ENCODE measurements at regions not wholly inside any gene's neighbourhood (a gene's known extent, or its start where the extent isn't known, plus 50 kb on each side); places are given as distances from the start of the nearest gene placed in this dataset.

DNA sequence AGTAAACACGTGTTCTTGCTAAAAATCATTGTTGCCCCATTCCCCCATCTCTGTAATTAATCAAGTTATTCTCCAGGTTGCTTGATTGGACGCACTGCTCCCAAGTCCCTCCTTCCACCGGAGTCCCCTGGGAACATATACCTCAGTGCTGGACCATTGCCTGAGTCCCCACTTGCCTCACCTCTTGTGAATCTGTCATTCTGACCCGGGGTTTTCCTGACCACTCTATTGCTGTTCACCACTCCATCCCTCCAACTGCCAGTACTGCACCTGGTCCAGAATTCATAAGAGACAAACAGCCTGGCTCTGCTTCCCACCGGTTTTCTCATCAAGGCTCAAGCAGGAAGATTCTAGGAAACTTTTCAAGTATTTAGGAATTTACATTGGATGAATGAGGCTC is 555.9 kb downstream of the VRK1 start (continued):
- TF ChIP-seq, protein P1, sequence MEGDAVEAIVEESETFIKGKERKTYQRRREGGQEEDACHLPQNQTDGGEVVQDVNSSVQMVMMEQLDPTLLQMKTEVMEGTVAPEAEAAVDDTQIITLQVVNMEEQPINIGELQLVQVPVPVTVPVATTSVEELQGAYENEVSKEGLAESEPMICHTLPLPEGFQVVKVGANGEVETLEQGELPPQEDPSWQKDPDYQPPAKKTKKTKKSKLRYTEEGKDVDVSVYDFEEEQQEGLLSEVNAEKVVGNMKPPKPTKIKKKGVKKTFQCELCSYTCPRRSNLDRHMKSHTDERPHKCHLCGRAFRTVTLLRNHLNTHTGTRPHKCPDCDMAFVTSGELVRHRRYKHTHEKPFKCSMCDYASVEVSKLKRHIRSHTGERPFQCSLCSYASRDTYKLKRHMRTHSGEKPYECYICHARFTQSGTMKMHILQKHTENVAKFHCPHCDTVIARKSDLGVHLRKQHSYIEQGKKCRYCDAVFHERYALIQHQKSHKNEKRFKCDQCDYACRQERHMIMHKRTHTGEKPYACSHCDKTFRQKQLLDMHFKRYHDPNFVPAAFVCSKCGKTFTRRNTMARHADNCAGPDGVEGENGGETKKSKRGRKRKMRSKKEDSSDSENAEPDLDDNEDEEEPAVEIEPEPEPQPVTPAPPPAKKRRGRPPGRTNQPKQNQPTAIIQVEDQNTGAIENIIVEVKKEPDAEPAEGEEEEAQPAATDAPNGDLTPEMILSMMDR (IDR thresholded peaks at IDR 0.05): no peak
- no peak for TF ChIP-seq FOXJ3 (CRISPR knock-in tag; IDR thresholded peaks at IDR 0.05)
- TF ChIP-seq EZH2phosphoT487 (IDR thresholded peaks at IDR 0.05; ENCODE audit: borderline replicate concordance, low read depth): no peak
- TF ChIP-seq, protein P2, sequence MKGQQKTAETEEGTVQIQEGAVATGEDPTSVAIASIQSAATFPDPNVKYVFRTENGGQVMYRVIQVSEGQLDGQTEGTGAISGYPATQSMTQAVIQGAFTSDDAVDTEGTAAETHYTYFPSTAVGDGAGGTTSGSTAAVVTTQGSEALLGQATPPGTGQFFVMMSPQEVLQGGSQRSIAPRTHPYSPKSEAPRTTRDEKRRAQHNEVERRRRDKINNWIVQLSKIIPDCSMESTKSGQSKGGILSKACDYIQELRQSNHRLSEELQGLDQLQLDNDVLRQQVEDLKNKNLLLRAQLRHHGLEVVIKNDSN (IDR thresholded peaks at IDR 0.05; ENCODE audit: borderline replicate concordance, low read depth): no peak
- no peak for TF ChIP-seq NFIC (IDR thresholded peaks at IDR 0.05; ENCODE audit: borderline replicate concordance)

DNA sequence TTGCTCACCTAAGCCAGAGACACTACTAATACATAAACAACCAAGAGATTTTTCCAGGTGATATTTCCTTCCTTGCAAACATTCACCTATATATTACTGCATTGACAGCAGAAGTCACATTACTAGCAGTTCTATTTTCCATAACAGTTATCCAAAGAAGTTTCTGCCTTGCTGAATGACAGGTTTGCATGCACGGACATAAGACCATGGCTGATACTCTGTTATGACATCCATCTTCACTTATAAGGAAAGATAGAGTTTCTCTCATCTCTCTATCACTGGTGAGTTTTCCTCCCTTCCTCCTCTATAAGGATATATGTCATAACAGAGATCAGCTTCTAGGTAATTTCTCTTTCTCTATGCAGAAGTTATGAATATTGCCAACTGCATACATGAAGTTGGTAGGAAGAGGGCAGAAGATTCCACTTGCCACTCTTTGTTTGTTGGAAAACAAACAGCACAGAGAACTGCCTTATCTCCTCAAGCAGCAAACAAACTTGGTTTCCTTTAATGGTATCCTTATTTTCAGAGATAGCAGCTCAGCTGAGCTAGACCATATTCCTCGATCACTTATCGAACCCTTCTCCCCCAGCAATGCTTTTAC is 557.0 kb downstream of the VRK1 start:
- Histone ChIP-seq H3K9me2 (no peaks in the 10 kb centered on the region), H3K4me1 (ENCODE audit: control insufficient read depth in 1 of 2, insufficient read depth in 2 of 2, low read depth in 1 of 2, low read length in 1 of 2) (no peaks in the 10 kb centered on the region), H3K36me3 (replicated peaks in 1 of 2; ENCODE audit: control insufficient read depth in 1 of 2, insufficient read depth in 2 of 2, low read length in 1 of 2) (no peaks in the 10 kb centered on the region), H3K9ac (no peak overlapping the region), H3K4me3 (ENCODE audit: low read depth in 2 of 2, low read length in 1 of 2) (no peak overlapping the region), H3K79me2 (ENCODE audit: insufficient read depth) (no peaks in the 10 kb centered on the region), H4K20me1 (ENCODE audit: insufficient read depth) (no peaks in the 10 kb centered on the region), H3K27ac (ENCODE audit: low read depth in 2 of 2, low read length in 1 of 2) (no peak overlapping the region), H3K4me2 (no peak overlapping the region), H3K27me3 (ENCODE audit: insufficient read depth) (no peaks in the 10 kb centered on the region), H3K9me3 (no peaks in the 10 kb centered on the region), H2AFZ (ENCODE audit: low read depth) (no peak overlapping the region), H3F3A (replicated peaks; ENCODE audit: insufficient read depth) (no peaks in the 10 kb centered on the region)
- ChIA-PET POLR2A (no interaction called here), CTCF (no interaction called here)
- under 1% methylated on average over 3 of the region's 3 CpGs for WGBS (ENCODE audit: low lambda C conversion rate)
- no peak for DNase-seq
- TF ChIP-seq ELF1 (IDR thresholded peaks at IDR 0.05): no peak
- TF ChIP-seq SIN3A (IDR thresholded peaks at IDR 0.05; ENCODE audit: borderline replicate concordance, low read depth, low read length): no peak
- TF ChIP-seq RXRA (IDR thresholded peaks at IDR 0.05; ENCODE audit: borderline replicate concordance, low read depth): no peak
- no peak for TF ChIP-seq CHD2 (IDR thresholded peaks at IDR 0.05; ENCODE audit: low read length, partially characterized antibody)
- no peak for TF ChIP-seq SMC3 (IDR thresholded peaks at IDR 0.05; ENCODE audit: low read depth, low read length)

DNA sequence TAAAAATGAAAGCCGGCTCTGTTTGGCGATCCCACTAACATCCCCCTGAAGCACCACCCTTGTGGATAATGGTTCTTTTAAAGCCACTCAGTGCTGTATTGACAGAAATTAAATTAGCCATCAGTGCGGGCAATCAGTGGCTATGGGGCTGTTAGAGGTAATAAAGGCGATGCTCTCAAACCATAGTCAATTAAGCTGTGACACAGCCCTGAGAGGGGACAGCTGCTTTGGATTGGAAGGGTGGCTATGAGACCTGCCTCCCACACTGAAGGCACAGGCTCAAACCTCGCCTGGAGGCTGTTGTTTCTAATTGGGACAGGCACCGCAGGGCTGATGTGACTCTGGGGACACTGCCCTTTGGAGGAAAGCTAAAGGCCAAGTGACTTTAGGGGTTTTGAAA is 562.2 kb downstream of the VRK1 start:
- 2% methylated on average over 6 of the region's 6 CpGs for WGBS (ENCODE audit: low lambda C conversion rate)
- Histone ChIP-seq H3K9me3 (no peaks in the 10 kb centered on the region), H3K4me2 (no peak overlapping the region), H3K79me2 (ENCODE audit: insufficient read depth) (no peaks in the 10 kb centered on the region), H4K20me1 (ENCODE audit: insufficient read depth) (no peaks in the 10 kb centered on the region), H3K36me3 (replicated peaks in 1 of 2; ENCODE audit: control insufficient read depth in 1 of 2, insufficient read depth in 2 of 2, low read length in 1 of 2) (no peaks in the 10 kb centered on the region), H3K4me1 (ENCODE audit: control insufficient read depth in 1 of 2, insufficient read depth in 2 of 2, low read depth in 1 of 2, low read length in 1 of 2) (no peaks in the 10 kb centered on the region), H2AFZ (ENCODE audit: low read depth) (no peak overlapping the region), H3K27me3 (ENCODE audit: insufficient read depth) (no peaks in the 10 kb centered on the region), H3F3A (replicated peaks; ENCODE audit: insufficient read depth) (no peaks in the 10 kb centered on the region), H3K27ac (ENCODE audit: low read depth in 2 of 2, low read length in 1 of 2) (no peak overlapping the region), H3K9me2 (no peaks in the 10 kb centered on the region), H3K4me3 (ENCODE audit: low read depth in 2 of 2, low read length in 1 of 2) (no peak overlapping the region), H3K9ac (no peak overlapping the region)
- ChIA-PET POLR2A (no interaction called here), CTCF (interaction anchor here (0.8 to 1.1 kb wide), 2 partner anchors 14 to 16 kb away, joined by 3 read pairs; no protein-coding TSS in a partner anchor)
- no peak for DNase-seq
- no peak for TF ChIP-seq ELF1 (IDR thresholded peaks at IDR 0.05)
- no peak for TF ChIP-seq USF2 (IDR thresholded peaks at IDR 0.05; ENCODE audit: borderline replicate concordance, low read depth, low read length)
- TF ChIP-seq, protein P3, sequence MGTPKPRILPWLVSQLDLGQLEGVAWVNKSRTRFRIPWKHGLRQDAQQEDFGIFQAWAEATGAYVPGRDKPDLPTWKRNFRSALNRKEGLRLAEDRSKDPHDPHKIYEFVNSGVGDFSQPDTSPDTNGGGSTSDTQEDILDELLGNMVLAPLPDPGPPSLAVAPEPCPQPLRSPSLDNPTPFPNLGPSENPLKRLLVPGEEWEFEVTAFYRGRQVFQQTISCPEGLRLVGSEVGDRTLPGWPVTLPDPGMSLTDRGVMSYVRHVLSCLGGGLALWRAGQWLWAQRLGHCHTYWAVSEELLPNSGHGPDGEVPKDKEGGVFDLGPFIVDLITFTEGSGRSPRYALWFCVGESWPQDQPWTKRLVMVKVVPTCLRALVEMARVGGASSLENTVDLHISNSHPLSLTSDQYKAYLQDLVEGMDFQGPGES (IDR thresholded peaks at IDR 0.05; ENCODE audit: low read depth, low read length): no peak
- TF ChIP-seq ZBTB33 (IDR thresholded peaks at IDR 0.05; ENCODE audit: borderline replicate concordance, low read depth): no peak
- TF ChIP-seq EP300 (IDR thresholded peaks at IDR 0.05; ENCODE audit: borderline replicate concordance in 1 of 2, low read depth in 1 of 2, low read length in 1 of 2): no peak
- TF ChIP-seq YY1 (IDR thresholded peaks at IDR 0.05; ENCODE audit: low read depth): no peak
- TF ChIP-seq, protein P1 (IDR thresholded peaks at IDR 0.05): no peak
- TF ChIP-seq POLR2AphosphoS5 (IDR thresholded peaks at IDR 0.05; ENCODE audit: low read depth, low read length): no peak

Measured in SK-N-SH (cell line).